IMR-90 (cell line): ENCODE measurements at regions not wholly inside any gene's neighbourhood (a gene's known extent, or its start where the extent isn't known, plus 50 kb on each side); places are given as distances from the start of the nearest gene placed in this dataset.

ENCODE experiments used
- ATAC-seq: fragments of 200-7000 bp; cut with Tn5 transposase; 2 replicates; pipeline ENCODE4 v1.9.1; 2020; ENCODE audit warnings: low read depth, mild to moderate bottlenecking, moderate library complexity
- BruUV-seq: library from RNA; stranded (reverse); fragments of 400-500 nt; replicated peaks from 2 replicates; lab custom pipeline; 2021; lab: Mats Ljungman, UMichigan
- CTCF ChIA-PET: fragments of 300-600 bp; formaldehyde crosslinking; extraction: SDS; loops from one replicate; lab custom pipeline; 2021; ENCODE audit warnings: antibody characterized with exemption; lab: Yijun Ruan, JAX
- POLR2A ChIA-PET: fragments of 300-600 bp; sonication (Branson Sonifier 250); formaldehyde crosslinking; loops from one replicate; lab custom pipeline; 2022; ENCODE audit warnings: antibody characterized with exemption; ENCODE audit not compliant: unreplicated experiment; lab: Charles Lee
- DNase-seq: peaks from one replicate; pipeline ENCODE4 v3.0.0; 2013
- H2AFZ ChIP-seq: replicated peaks from 2 replicates; pipeline ENCODE3; 2013; ENCODE audit warnings: low read length, mild to moderate bottlenecking; ENCODE audit not compliant: poor library complexity
- H2AK5ac ChIP-seq: 2 replicates; pipeline ENCODE4 v1.6.1; 2013; ENCODE audit warnings: low read depth, low read length, inconsistent platforms
- H2AK9ac ChIP-seq: replicated peaks from 2 replicates; pipeline ENCODE3; 2013; ENCODE audit warnings: mild to moderate bottlenecking, low read depth, low read length, moderate library complexity; ENCODE audit not compliant: poor library complexity
- H2BK120ac ChIP-seq: 2 replicates; pipeline ENCODE4 v1.6.1; 2013; ENCODE audit warnings: low read depth, low read length, inconsistent platforms
- H2BK15ac ChIP-seq: 3 replicates; pipeline ENCODE4 v1.6.1; 2013; ENCODE audit warnings: low read depth, low read length, inconsistent platforms
- H2BK20ac ChIP-seq: 2 replicates; pipeline ENCODE4 v1.6.1; 2013; ENCODE audit warnings: low read depth, mild to moderate bottlenecking, inconsistent platforms, low read length, moderate library complexity
- H2BK5ac ChIP-seq: 2 replicates; pipeline ENCODE4 v1.6.1; 2013; ENCODE audit warnings: mild to moderate bottlenecking, low read depth, low read length, inconsistent platforms; ENCODE audit not compliant: poor library complexity, severe bottlenecking
- H3K14ac ChIP-seq: replicated peaks from 2 replicates; pipeline ENCODE4 v1.6.1; 2013; ENCODE audit warnings: low read depth, low read length, inconsistent platforms
- H3K18ac ChIP-seq: 2 replicates; pipeline ENCODE4 v1.6.1; 2013; ENCODE audit warnings: low read depth, low read length, control low read depth
- H3K23ac ChIP-seq: 2 replicates; pipeline ENCODE4 v1.6.1; 2013; ENCODE audit warnings: low read depth, low read length, inconsistent platforms
- H3K27ac ChIP-seq: 2 replicates; pipeline ENCODE4 v1.5.1; 2013; ENCODE audit warnings: mild to moderate bottlenecking, control low read depth, low read length; ENCODE audit not compliant: insufficient read depth
- H3K27me3 ChIP-seq: 2 replicates; pipeline ENCODE4 v1.6.1; 2013; ENCODE audit warnings: low read length; ENCODE audit not compliant: control insufficient read depth, insufficient read depth
- H3K36me3 ChIP-seq: 2 replicates; pipeline ENCODE4 v1.6.1; 2013; ENCODE audit warnings: low read length, mixed read lengths; ENCODE audit not compliant: control insufficient read depth, insufficient read depth
- H3K4ac ChIP-seq: 2 replicates; pipeline ENCODE4 v1.6.1; 2013; ENCODE audit warnings: low read depth, low read length, inconsistent platforms
- H3K4me1 ChIP-seq: 2 replicates; pipeline ENCODE4 v1.6.1; 2013; ENCODE audit warnings: low read length, mixed read lengths; ENCODE audit not compliant: control insufficient read depth, insufficient read depth
- H3K4me2 ChIP-seq: 2 replicates; pipeline ENCODE4 v1.6.1; 2013; ENCODE audit warnings: low read depth, mild to moderate bottlenecking, control low read depth, low read length, moderate library complexity
- H3K4me3 ChIP-seq: 2 replicates; pipeline ENCODE4 v1.5.1; 2013; ENCODE audit warnings: low read depth, mild to moderate bottlenecking, control low read depth, low read length, moderate library complexity; ENCODE audit not compliant: insufficient read depth
- H3K56ac ChIP-seq: 2 replicates; pipeline ENCODE4 v1.6.1; 2013; ENCODE audit warnings: low read length, inconsistent platforms; ENCODE audit not compliant: insufficient read depth; ENCODE audit errors: extremely low read depth
- H3K79me1 ChIP-seq, 2 experiments: 2 replicates each; pipeline ENCODE4 v1.6.1; 2013; ENCODE audit warnings: low read length in 2 of 2, inconsistent platforms in 1 of 2, low read depth in 1 of 2
- H3K9ac ChIP-seq: 2 replicates; pipeline ENCODE4 v1.6.1; 2013; ENCODE audit warnings: low read depth, low read length, control low read depth
- H3K9me1 ChIP-seq: 2 replicates; pipeline ENCODE4 v1.6.1; 2013; ENCODE audit warnings: low read length, inconsistent platforms; ENCODE audit not compliant: insufficient read depth
- H3K9me3 ChIP-seq: 2 replicates; pipeline ENCODE4 v1.6.1; 2013; ENCODE audit warnings: low read length; ENCODE audit not compliant: control insufficient read depth, insufficient read depth
- H4K20me1 ChIP-seq: 2 replicates; pipeline ENCODE4 v1.6.1; 2013; ENCODE audit warnings: low read length, inconsistent platforms; ENCODE audit not compliant: insufficient read depth
- H4K5ac ChIP-seq: 2 replicates; pipeline ENCODE4 v1.6.1; 2013; ENCODE audit warnings: mild to moderate bottlenecking, low read depth, low read length, control low read depth
- H4K8ac ChIP-seq, 2 experiments: 2 replicates each; pipeline ENCODE4 v1.6.1; 2013; ENCODE audit warnings: low read depth in 2 of 2, low read length in 2 of 2, control low read depth in 1 of 2, inconsistent platforms in 1 of 2
- H4K91ac ChIP-seq: 2 replicates; pipeline ENCODE4 v1.6.1; 2013; ENCODE audit warnings: low read depth, low read length, inconsistent platforms; ENCODE audit not compliant: insufficient read depth
- BHLHE40 ChIP-seq: fragments of 150-350 bp; IDR thresholded peaks from 2 replicates; pipeline ENCODE4 v1.6.1; 2016; ENCODE audit warnings: mild to moderate bottlenecking, low read depth, low read length
- CTCF ChIP-seq: conservative IDR thresholded peaks from 2 replicates; pipeline ENCODE4 v1.5.1; 2012; ENCODE audit warnings: mild to moderate bottlenecking, low read depth, low read length, improper control_type of control experiment
- ELK1 ChIP-seq: fragments of 150-350 bp; IDR thresholded peaks from 2 replicates; pipeline ENCODE4 v1.6.1; 2016; ENCODE audit warnings: low read depth, mild to moderate bottlenecking, low read length, moderate library complexity, borderline replicate concordance
- FOS ChIP-seq: fragments of 150-350 bp; IDR thresholded peaks from 2 replicates; pipeline ENCODE4 v1.6.1; 2016; ENCODE audit warnings: low read depth, low read length
- MAFK ChIP-seq: IDR thresholded peaks from 2 replicates; pipeline ENCODE4 v1.6.1; 2012; ENCODE audit warnings: low read depth, low read length, improper control_type of control experiment
- MAZ ChIP-seq: IDR thresholded peaks from 2 replicates; pipeline ENCODE4 v1.6.1; 2012; ENCODE audit warnings: low read depth, mild to moderate bottlenecking, low read length, improper control_type of control experiment, moderate library complexity, borderline replicate concordance
- NFE2L2 ChIP-seq: fragments of 150-350 bp; IDR thresholded peaks from 2 replicates; pipeline ENCODE4 v1.6.1; 2016; ENCODE audit warnings: low read depth, mild to moderate bottlenecking, low read length
- POLR2A ChIP-seq: IDR thresholded peaks from 2 replicates; pipeline ENCODE4 v1.6.1; 2012; ENCODE audit warnings: mild to moderate bottlenecking, low read depth, low read length
- RAD21 ChIP-seq: IDR thresholded peaks from 2 replicates; pipeline ENCODE4 v1.6.1; 2012; ENCODE audit warnings: low read length, improper control_type of control experiment
- RCOR1 ChIP-seq: IDR thresholded peaks from 2 replicates; pipeline ENCODE4 v1.6.1; 2012; ENCODE audit warnings: mild to moderate bottlenecking, low read length, improper control_type of control experiment; ENCODE audit not compliant: insufficient replicate concordance
- RFX5 ChIP-seq: IDR thresholded peaks from 2 replicates; pipeline ENCODE4 v1.8.0; 2012; ENCODE audit warnings: low read depth, mild to moderate bottlenecking, low read length, moderate library complexity
- WGBS, 2 experiments: methylation state at CpG; one replicate each; pipeline versions ENCODE4 v1.1.5 to v1.1.7; 2013; ENCODE audit warnings: missing lambda C conversion rate in 2 of 2; ENCODE audit not compliant: insufficient read length in 1 of 2; ENCODE audit errors: extremely low coverage in 2 of 2; 5-methylcytosine and 5-hydroxymethylcytosine counted together
- dilution Hi-C: fragments of 300-500 bp; cut with HindIII; formaldehyde crosslinking; loops from one replicate; pipeline ENCODE4 v1.14.3; 2018; ENCODE audit warnings: low sequenced_read_pairs; ENCODE audit not compliant: unreplicated experiment
- in situ Hi-C: fragments of 300-500 bp; cut with MboI; formaldehyde crosslinking; loops from 3 replicates; pipeline ENCODE4 v1.14.3; 2019; ENCODE audit warnings: low sequenced_read_pairs, inconsistent platforms, mixed read lengths
- intact Hi-C: fragments of 100-400 bp; cut with micrococcal nuclease; formaldehyde crosslinking; loops from 2 replicates; pipeline ENCODE4 v1.10.0; 2022

- H4K8ac ChIP-seq, result no peak overlapping the region
- H3K9me3 ChIP-seq, result peaks cover 12% of the 10 kb centered on the region; the same call in 1 of the 2 replicates
- dilution Hi-C loops (no loop called here), in situ Hi-C loops (no loop called here), intact Hi-C loops (no loop called here)
- no peaks in the 10 kb centered on the region for H3K4me1 ChIP-seq
- H2BK20ac ChIP-seq, result no peak overlapping the region
- H3K36me3 ChIP-seq, result no peaks in the 10 kb centered on the region
- no peak for ATAC-seq
- no peak overlapping the region for H4K5ac ChIP-seq
- no peak overlapping the region for H3K4me2 ChIP-seq
- no peak overlapping the region for H3K4ac ChIP-seq
- no peak overlapping the region for H3K4me3 ChIP-seq
- no peak overlapping the region for H3K27ac ChIP-seq
- WGBS, 2 experiments, result no CpG with 5 or more reads among the region's 3 CpGs
- H3K79me1 ChIP-seq, result no peaks in the 10 kb centered on the region
- H2BK5ac ChIP-seq, result no peak overlapping the region
- no peak overlapping the region for H4K91ac ChIP-seq
- H2AK5ac ChIP-seq, result no peak overlapping the region
- H3K27me3 ChIP-seq, result no peaks in the 10 kb centered on the region
- POLR2A ChIA-PET, result no interaction called here
- H4K20me1 ChIP-seq, result no peaks in the 10 kb centered on the region
- H2BK15ac ChIP-seq, result no peak overlapping the region
- TF ChIP-seq BHLHE40, result no peak
- no peak for TF ChIP-seq RFX5
- TF ChIP-seq MAZ, result no peak
- no peak for TF ChIP-seq RCOR1
- no peak for TF ChIP-seq NFE2L2
- no peak for TF ChIP-seq POLR2A
- TF ChIP-seq RAD21, result no peak
- no peak for TF ChIP-seq CTCF
- TF ChIP-seq FOS, result no peak
- TF ChIP-seq MAFK, result no peak
- TF ChIP-seq ELK1, result no peak
- no peak overlapping the region for H3K56ac ChIP-seq
- no peak overlapping the region for H3K14ac ChIP-seq
- H2AFZ ChIP-seq, result no peak overlapping the region
- H3K23ac ChIP-seq, result no peak overlapping the region
- no peak overlapping the region for H3K18ac ChIP-seq
- H3K9ac ChIP-seq, result no peak overlapping the region
- H2BK120ac ChIP-seq, result no peak overlapping the region
- H3K9me1 ChIP-seq, result no peaks in the 10 kb centered on the region
- CTCF ChIA-PET, result no interaction called here
- no peak for DNase-seq
- no peak overlapping the region for H2AK9ac ChIP-seq
- no TSS peak for BruUV-seq
Observed at GRCh38 chr2:103814016-103814415, 1039.9 kb upstream of the POU3F3 start.
